ENCODE measurements at regions not wholly inside any gene's neighbourhood (a gene's known extent, or its start where the extent isn't known, plus 50 kb on each side); places are given as distances from the start of the nearest gene placed in this dataset.
"Not testable (repeated sequence)": the region's sequence is repeated elsewhere in the genome, so short reads cannot be mapped to it uniquely, and the experiment has no call there.

DNA sequence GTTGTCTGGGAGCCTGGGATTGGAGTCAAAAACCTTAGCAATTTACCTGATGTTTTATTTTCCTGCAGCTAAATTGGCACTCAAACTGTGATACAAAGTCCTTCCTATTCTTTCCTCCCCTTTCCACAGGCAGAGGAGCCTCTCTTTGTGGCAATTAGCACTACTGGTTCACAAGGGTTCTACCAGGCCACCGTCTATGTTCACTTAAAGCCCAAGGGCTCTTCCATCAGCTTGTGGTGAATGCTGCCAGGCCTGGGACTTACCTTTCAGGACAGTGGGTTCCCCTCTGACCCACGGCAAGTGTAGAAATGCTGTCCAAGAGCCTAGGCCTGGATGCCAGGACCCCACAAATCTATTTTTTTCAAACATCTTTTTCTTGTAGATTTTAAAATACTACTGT is 251.9 kb upstream of the B3GALT2 start:
- Histone ChIP-seq H3K4me1 (ENCODE audit: control insufficient read depth, insufficient read depth, low read length, poor library complexity, severe bottlenecking) (no peaks in the 10 kb centered on the region), H3K9me3 (ENCODE audit: control insufficient read depth, low read length) (peaks cover 11% of the 10 kb centered on the region), H3K36me3 (ENCODE audit: control insufficient read depth, insufficient read depth, low read length) (no peaks in the 10 kb centered on the region), H3K4me3 (ENCODE audit: extremely low read depth, insufficient read depth, low read length, poor library complexity, severe bottlenecking) (no peak overlapping the region), H3K27ac (ENCODE audit: low read depth, low read length, severe bottlenecking) (no peak overlapping the region)
- 80 to 91% methylated on average over 2 of the region's 2 CpGs for WGBS, 2 experiments (ENCODE audit: insufficient coverage in 2 of 2)

DNA sequence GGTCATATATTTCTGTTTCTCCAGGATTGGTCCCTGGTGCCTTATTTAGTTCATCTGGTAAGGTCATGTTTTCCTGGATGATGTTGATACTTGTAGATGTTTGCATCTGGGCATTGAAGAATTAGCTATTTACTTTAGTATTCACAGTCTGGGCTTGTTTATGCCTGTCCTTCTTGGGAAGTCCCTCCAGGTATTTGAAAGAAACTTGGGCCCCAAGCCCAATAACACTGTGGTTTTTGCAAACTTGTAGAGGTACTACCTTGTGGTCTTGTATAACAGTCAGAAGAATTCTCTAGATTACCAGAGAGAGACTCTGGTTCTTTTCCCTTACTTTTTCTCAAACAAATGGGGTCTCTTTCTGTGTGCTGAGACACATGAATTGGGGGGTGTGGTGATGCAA is 251.4 kb upstream of the B3GALT2 start:
- H3K9me3 ChIP-seq (ENCODE audit: control insufficient read depth, low read length): peaks cover 17% of the 10 kb centered on the region

DNA sequence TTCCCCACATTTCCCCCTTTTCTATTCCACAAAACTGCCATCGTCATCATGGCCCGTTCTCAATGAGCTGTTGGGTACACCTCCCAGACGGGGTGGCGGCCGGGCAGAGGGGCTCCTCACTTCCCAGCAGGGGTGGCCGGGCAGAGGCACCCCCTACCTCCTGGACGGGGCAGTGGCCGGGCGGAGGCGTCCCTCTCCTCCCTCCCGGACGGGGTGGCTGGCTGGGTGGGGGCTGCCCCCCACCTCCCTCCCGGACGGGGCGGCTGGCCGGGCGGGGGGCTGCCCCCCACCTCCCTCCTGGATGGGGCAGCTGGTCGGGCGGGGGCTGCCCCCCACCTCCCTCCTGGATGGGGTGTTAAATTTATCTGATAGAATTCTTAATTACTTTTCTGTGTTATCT is 250.9 kb upstream of the B3GALT2 start:
- H3K36me3 ChIP-seq (ENCODE audit: control insufficient read depth, insufficient read depth, low read length): not testable (repeated sequence)

More for the DNA sequence above, 251.4 kb upstream of the B3GALT2 start:
- no peak overlapping the region for H3K4me3 ChIP-seq (ENCODE audit: extremely low read depth, insufficient read depth, low read length, poor library complexity, severe bottlenecking)
- H3K36me3 ChIP-seq (ENCODE audit: control insufficient read depth, insufficient read depth, low read length): no peaks in the 10 kb centered on the region
- no peak overlapping the region for H3K27ac ChIP-seq (ENCODE audit: low read depth, low read length, severe bottlenecking)
- no peaks in the 10 kb centered on the region for H3K4me1 ChIP-seq (ENCODE audit: control insufficient read depth, insufficient read depth, low read length, poor library complexity, severe bottlenecking)

DNA sequence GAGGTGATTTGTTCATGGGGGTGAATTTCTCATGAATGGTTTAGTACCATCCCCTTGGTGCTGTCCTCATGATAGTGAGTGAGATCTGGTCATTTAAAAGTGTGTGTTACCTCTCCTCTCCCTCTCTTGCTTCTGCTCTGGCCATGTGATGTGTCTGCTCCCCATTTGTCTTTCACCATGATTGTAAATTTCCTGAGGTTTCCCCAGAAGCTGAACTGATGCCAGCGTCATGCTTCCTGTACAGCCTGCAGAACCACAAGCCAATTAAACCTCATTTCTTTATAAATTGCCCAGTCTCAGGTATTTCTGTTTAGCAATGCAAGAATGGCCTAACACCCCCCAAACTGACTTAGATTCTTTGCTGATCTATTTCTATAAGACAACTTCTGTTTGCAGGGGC is 249.4 kb upstream of the B3GALT2 start:
- no peak overlapping the region for H3K4me3 ChIP-seq (ENCODE audit: extremely low read depth, insufficient read depth, low read length, poor library complexity, severe bottlenecking)
- H3K27ac ChIP-seq (ENCODE audit: low read depth, low read length, severe bottlenecking): no peak overlapping the region
- H3K9me3 ChIP-seq (ENCODE audit: control insufficient read depth, low read length): peaks cover 26% of the 10 kb centered on the region
- no peaks in the 10 kb centered on the region for H3K4me1 ChIP-seq (ENCODE audit: control insufficient read depth, insufficient read depth, low read length, poor library complexity, severe bottlenecking)
- no peaks in the 10 kb centered on the region for H3K36me3 ChIP-seq (ENCODE audit: control insufficient read depth, insufficient read depth, low read length)
- WGBS, 2 experiments (ENCODE audit: insufficient coverage in 2 of 2): 83 to 100% methylated on average over 1 of the region's 1 CpG

More for the DNA sequence above, 250.9 kb upstream of the B3GALT2 start:
- not testable (repeated sequence) for H3K4me1 ChIP-seq (ENCODE audit: control insufficient read depth, insufficient read depth, low read length, poor library complexity, severe bottlenecking); H3K4me3 ChIP-seq (ENCODE audit: extremely low read depth, insufficient read depth, low read length, poor library complexity, severe bottlenecking); H3K27ac ChIP-seq (ENCODE audit: low read depth, low read length, severe bottlenecking)
- peaks cover 21% of the 10 kb centered on the region for H3K9me3 ChIP-seq (ENCODE audit: control insufficient read depth, low read length)
- 97% methylated on average over 5 of the region's 19 CpGs; no CpG with 5 or more reads in 1 of the 2 experiments for WGBS, 2 experiments (ENCODE audit: insufficient coverage in 2 of 2)

DNA sequence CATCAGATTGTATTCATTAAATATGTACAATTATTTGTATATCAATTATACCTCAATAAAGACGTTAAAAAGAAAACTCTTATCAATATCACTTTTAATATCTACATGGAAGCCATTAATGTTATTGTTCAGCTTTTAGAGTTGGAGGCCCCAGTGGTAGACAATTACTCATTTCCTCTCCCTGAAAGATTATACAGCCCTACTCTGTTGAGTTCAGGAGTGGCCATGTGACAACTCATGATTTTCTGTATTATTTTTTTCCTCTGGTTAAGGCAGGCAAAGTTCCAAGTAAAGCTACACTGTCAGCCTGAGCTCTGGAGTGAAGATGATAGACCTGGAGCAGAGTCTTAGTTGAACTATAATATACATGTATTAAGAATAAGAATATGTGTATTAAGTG is 247.9 kb upstream of the B3GALT2 start:
- no peaks in the 10 kb centered on the region for H3K4me1 ChIP-seq (ENCODE audit: control insufficient read depth, insufficient read depth, low read length, poor library complexity, severe bottlenecking)
- H3K9me3 ChIP-seq (ENCODE audit: control insufficient read depth, low read length): peaks cover 26% of the 10 kb centered on the region
- H3K27ac ChIP-seq (ENCODE audit: low read depth, low read length, severe bottlenecking): no peak overlapping the region
- no peak overlapping the region for H3K4me3 ChIP-seq (ENCODE audit: extremely low read depth, insufficient read depth, low read length, poor library complexity, severe bottlenecking)
- H3K36me3 ChIP-seq (ENCODE audit: control insufficient read depth, insufficient read depth, low read length): no peaks in the 10 kb centered on the region
- WGBS, 2 experiments (ENCODE audit: insufficient coverage in 2 of 2): 60% methylated on average over 1 of the region's 1 CpG; no CpG with 5 or more reads in 1 of the 2 experiments

DNA sequence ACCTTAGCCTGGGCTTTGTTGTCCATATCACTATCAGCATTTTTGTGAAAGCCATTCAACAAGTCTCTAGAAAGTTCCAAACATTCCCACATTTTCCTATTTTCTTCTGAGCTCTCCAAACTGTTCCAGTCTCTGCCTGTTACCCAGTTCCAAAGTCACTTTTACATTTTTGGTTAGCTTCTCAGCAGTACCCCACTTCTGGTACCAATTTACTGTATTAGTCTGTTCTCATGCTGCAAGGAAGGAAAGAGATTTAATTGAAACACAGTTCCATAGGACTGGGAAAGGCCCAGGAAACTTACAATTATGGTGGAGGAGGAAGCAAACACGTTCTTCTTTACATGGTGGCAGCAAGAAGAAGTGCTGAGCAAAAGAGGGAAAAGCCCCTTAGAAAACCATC is 247.2 kb upstream of the B3GALT2 start:
- Histone ChIP-seq H3K27ac (ENCODE audit: low read depth, low read length, severe bottlenecking) (no peak overlapping the region), H3K9me3 (ENCODE audit: control insufficient read depth, low read length) (peaks cover 26% of the 10 kb centered on the region), H3K4me1 (ENCODE audit: control insufficient read depth, insufficient read depth, low read length, poor library complexity, severe bottlenecking) (no peaks in the 10 kb centered on the region), H3K4me3 (ENCODE audit: extremely low read depth, insufficient read depth, low read length, poor library complexity, severe bottlenecking) (no peak overlapping the region), H3K36me3 (ENCODE audit: control insufficient read depth, insufficient read depth, low read length) (no peaks in the 10 kb centered on the region)
- WGBS, 2 experiments (ENCODE audit: insufficient coverage in 2 of 2): no CpG with 5 or more reads among the region's 1 CpG

DNA sequence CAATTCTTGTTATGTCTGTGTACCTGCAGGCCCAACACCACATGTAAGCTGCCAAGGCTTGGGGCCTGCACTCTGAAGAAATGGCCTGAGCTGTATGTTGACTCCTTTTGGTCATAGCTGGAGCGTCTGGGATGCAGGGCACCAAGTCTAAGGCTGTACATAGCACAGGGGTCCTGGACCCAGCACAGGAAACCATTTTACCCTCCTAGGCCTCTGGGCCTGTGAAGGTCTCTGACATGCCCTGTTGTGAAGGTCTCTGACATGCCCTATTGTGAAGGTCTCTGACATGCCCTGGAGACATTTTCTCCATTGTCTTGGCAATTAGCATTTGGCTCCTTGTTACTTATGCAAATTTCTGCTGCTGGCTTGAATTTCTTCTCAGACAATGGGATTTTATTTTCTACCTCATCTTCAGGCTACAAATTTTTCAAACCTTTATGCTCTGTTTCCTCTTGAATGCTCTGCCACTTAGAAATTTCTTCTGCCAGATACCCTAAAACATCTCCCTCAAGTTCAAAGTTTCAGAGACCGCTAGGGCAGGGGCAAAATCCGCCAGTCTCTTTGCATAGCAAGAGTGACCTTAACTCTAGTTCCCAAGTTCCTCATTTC is 246.7 kb upstream of the B3GALT2 start:
- H3K4me1 ChIP-seq (ENCODE audit: control insufficient read depth, insufficient read depth, low read length, poor library complexity, severe bottlenecking): no peaks in the 10 kb centered on the region
- no peaks in the 10 kb centered on the region for H3K36me3 ChIP-seq (ENCODE audit: control insufficient read depth, insufficient read depth, low read length)
- H3K4me3 ChIP-seq (ENCODE audit: extremely low read depth, insufficient read depth, low read length, poor library complexity, severe bottlenecking): no peak overlapping the region
- H3K9me3 ChIP-seq (ENCODE audit: control insufficient read depth, low read length): peaks cover 26% of the 10 kb centered on the region
- no peak overlapping the region for H3K27ac ChIP-seq (ENCODE audit: low read depth, low read length, severe bottlenecking)
- 90 to 91% methylated on average over 3 of the region's 3 CpGs for WGBS, 2 experiments (ENCODE audit: insufficient coverage in 2 of 2)

DNA sequence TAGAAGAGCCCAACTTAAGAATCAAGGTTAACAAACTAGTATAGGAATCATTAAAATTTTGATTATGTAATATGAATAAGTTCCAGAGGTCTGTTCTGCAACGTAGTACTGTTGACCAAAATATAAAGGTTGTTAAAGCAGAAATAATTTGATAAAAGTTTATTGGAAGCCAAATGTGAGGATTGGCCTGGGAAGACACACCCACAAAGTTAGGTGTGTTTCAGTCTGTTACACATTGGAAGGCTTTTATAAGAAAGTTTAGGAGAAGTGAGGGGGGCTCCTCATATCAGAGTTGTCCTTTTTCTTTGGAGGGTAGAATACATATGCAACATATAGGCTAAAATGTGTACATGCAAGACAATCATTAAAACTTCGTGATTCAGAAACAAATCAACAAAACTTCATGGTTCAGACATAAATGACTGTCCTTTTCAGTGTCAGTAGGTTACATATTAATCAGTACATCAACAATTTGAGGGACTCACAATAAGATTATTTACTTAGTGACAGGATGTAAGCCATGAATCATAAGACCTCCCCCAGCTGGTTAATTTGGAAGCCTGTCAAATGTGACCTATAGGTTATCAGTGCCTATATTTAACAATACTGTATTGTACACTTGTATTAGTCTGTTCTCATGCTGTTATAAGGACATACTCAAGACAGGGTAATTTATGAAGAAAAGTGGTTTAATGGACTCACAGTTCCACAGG is 245.0 kb upstream of the B3GALT2 start:
- 57 to 100% methylated on average over 1 of the region's 2 CpGs for WGBS, 2 experiments (ENCODE audit: insufficient coverage in 2 of 2)
- Histone ChIP-seq H3K36me3 (ENCODE audit: control insufficient read depth, insufficient read depth, low read length) (no peaks in the 10 kb centered on the region), H3K27ac (ENCODE audit: low read depth, low read length, severe bottlenecking) (no peak overlapping the region)

DNA sequence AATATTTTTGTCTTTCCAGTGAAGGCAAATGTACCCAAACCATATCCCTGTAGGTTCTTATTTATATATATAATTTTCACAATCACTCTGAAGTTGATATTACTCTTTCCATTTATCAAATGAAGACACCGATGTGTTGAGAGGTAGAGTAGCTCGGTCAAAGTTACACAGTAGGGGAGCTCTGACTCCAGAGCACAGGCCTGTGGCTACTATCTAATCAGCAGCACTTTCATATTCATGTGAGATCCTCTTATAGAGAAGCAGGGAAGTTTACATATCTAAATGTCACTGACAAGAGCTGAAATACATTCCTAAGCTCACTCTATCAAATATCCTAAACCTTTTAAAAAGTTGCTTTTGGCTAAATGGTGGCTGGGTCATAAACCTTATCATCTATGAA is 241.1 kb upstream of the B3GALT2 start:
- H3K27ac ChIP-seq (ENCODE audit: low read depth, low read length, severe bottlenecking): no peak overlapping the region
- no peaks in the 10 kb centered on the region for H3K36me3 ChIP-seq (ENCODE audit: control insufficient read depth, insufficient read depth, low read length)
- WGBS, 2 experiments (ENCODE audit: insufficient coverage in 2 of 2): no CpG with 5 or more reads among the region's 2 CpGs
- peaks cover 7% of the 10 kb centered on the region for H3K9me3 ChIP-seq (ENCODE audit: control insufficient read depth, low read length)
- H3K4me3 ChIP-seq (ENCODE audit: extremely low read depth, insufficient read depth, low read length, poor library complexity, severe bottlenecking): no peak overlapping the region
- no peaks in the 10 kb centered on the region for H3K4me1 ChIP-seq (ENCODE audit: control insufficient read depth, insufficient read depth, low read length, poor library complexity, severe bottlenecking)

More for the DNA sequence above, 245.0 kb upstream of the B3GALT2 start:
- H3K4me1 ChIP-seq (ENCODE audit: control insufficient read depth, insufficient read depth, low read length, poor library complexity, severe bottlenecking): no peaks in the 10 kb centered on the region
- H3K9me3 ChIP-seq (ENCODE audit: control insufficient read depth, low read length): peaks cover 26% of the 10 kb centered on the region
- H3K4me3 ChIP-seq (ENCODE audit: extremely low read depth, insufficient read depth, low read length, poor library complexity, severe bottlenecking): no peak overlapping the region

DNA sequence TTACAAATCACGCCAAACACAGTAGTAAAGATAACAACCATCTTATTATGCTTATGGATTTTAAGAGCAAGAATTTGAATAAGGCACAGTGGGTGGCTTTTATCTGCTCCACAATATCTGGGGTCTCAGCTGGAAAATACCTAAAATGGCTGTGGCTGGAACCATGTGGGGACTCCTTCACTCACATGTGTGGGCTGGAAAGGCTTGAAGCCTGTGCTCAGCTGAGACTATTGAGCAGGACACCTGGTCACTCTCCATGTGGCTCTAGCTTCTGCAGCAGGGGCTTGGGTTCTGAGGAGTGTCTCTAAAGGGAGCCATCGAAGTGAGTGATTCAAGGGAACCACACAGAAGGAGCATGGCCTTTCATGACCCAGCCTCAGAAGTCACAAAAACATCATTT is 239.6 kb upstream of the B3GALT2 start:
- Histone ChIP-seq H3K4me1 (ENCODE audit: control insufficient read depth, insufficient read depth, low read length, poor library complexity, severe bottlenecking) (no peaks in the 10 kb centered on the region), H3K4me3 (ENCODE audit: extremely low read depth, insufficient read depth, low read length, poor library complexity, severe bottlenecking) (no peak overlapping the region), H3K36me3 (ENCODE audit: control insufficient read depth, insufficient read depth, low read length) (no peaks in the 10 kb centered on the region), H3K27ac (ENCODE audit: low read depth, low read length, severe bottlenecking) (no peak overlapping the region), H3K9me3 (ENCODE audit: control insufficient read depth, low read length) (no peaks in the 10 kb centered on the region)
- 100% methylated on average over 1 of the region's 2 CpGs; no CpG with 5 or more reads in 1 of the 2 experiments for WGBS, 2 experiments (ENCODE audit: insufficient coverage in 2 of 2)

DNA sequence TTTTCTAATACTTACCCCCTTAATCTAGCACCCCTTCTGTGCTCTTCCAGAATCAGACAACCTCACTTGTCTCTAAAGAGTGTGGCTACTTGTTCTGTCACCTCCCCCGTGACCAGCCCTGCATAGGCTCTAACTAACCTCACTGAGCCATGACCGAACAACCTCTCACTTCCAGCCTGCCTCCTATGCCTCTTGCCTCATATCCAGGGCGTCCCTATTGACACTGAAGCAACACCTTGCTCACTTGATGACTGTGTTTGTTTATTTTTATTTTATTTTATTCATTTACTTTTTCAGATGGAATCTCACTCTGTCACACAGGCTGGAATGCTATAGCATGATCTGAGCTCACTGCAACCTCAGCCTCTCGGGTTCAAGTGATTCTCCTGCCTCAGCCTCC is 235.1 kb upstream of the B3GALT2 start:
- no peaks in the 10 kb centered on the region for H3K36me3 ChIP-seq (ENCODE audit: control insufficient read depth, insufficient read depth, low read length)

More for the DNA sequence above, 235.1 kb upstream of the B3GALT2 start:
- Histone ChIP-seq H3K9me3 (ENCODE audit: control insufficient read depth, low read length) (no peaks in the 10 kb centered on the region), H3K4me3 (ENCODE audit: extremely low read depth, insufficient read depth, low read length, poor library complexity, severe bottlenecking) (no peak overlapping the region), H3K27ac (ENCODE audit: low read depth, low read length, severe bottlenecking) (no peak overlapping the region), H3K4me1 (ENCODE audit: control insufficient read depth, insufficient read depth, low read length, poor library complexity, severe bottlenecking) (no peaks in the 10 kb centered on the region)
- 86 to 100% methylated on average over 1 of the region's 4 CpGs for WGBS, 2 experiments (ENCODE audit: insufficient coverage in 2 of 2)
